Astrocyte (in vitro differentiated cells and primary cell): ENCODE measurements at regions not wholly inside any gene's neighbourhood (a gene's known extent, or its start where the extent isn't known, plus 50 kb on each side); places are given as distances from the start of the nearest gene placed in this dataset.

Experiments used
- DNase-seq: peaks from one replicate; pipeline ENCODE4 v3.0.0-alpha.2; 2010; ENCODE audit warnings: low read depth
- FAIRE-seq: peaks from 2 replicates; lab custom pipeline; 2011; peaks lifted over from hg19 to GRCh38; lab: Jason Lieb, UNC
- H2AFZ ChIP-seq: 2 replicates; pipeline ENCODE4 v1.6.0; 2012; ENCODE audit warnings: low read depth, low read length, inconsistent platforms
- H3K27ac ChIP-seq: 2 replicates; pipeline ENCODE4 v1.5.1; 2011; ENCODE audit warnings: low read depth, low read length, inconsistent platforms
- H3K27me3 ChIP-seq: 2 replicates; pipeline ENCODE4 v1.6.0; 2011; ENCODE audit warnings: low read length, inconsistent platforms; ENCODE audit not compliant: insufficient read depth
- H3K36me3 ChIP-seq: 2 replicates; pipeline ENCODE4 v1.5.1; 2011; ENCODE audit warnings: low read length, inconsistent platforms; ENCODE audit not compliant: insufficient read depth
- H3K4me1 ChIP-seq: 2 replicates; pipeline ENCODE4 v1.5.1; 2011; ENCODE audit warnings: low read length, inconsistent platforms; ENCODE audit not compliant: insufficient read depth
- H3K4me2 ChIP-seq: 2 replicates; pipeline ENCODE4 v1.6.0; 2012; ENCODE audit warnings: low read length, inconsistent platforms
- H3K4me3 ChIP-seq: 2 replicates; pipeline ENCODE4 v1.5.1; 2011; ENCODE audit warnings: low read depth, mild to moderate bottlenecking, low read length, inconsistent platforms; ENCODE audit not compliant: insufficient read depth
- H3K79me2 ChIP-seq: 2 replicates; pipeline ENCODE4 v1.6.0; 2012; ENCODE audit warnings: mild to moderate bottlenecking, low read length, inconsistent platforms; ENCODE audit not compliant: insufficient read depth
- H3K9ac ChIP-seq: 2 replicates; pipeline ENCODE4 v1.6.0; 2012; ENCODE audit warnings: mild to moderate bottlenecking, low read length, inconsistent platforms
- H3K9me3 ChIP-seq: 2 replicates; pipeline ENCODE4 v1.5.1; 2012; ENCODE audit warnings: low read depth, mild to moderate bottlenecking, low read length, inconsistent platforms; ENCODE audit not compliant: insufficient read depth
- H4K20me1 ChIP-seq: 2 replicates; pipeline ENCODE4 v1.6.0; 2012; ENCODE audit warnings: low read length, inconsistent platforms; ENCODE audit not compliant: insufficient read depth
- H3K27ac Mint-ChIP-seq: one replicate; pipeline ENCODE4 v1.8.0; 2021; ENCODE audit warnings: mild to moderate bottlenecking, mixed read lengths; ENCODE audit not compliant: unreplicated experiment
- H3K27me3 Mint-ChIP-seq: one replicate; pipeline ENCODE4 v1.8.0; 2021; ENCODE audit warnings: low read depth, mixed read lengths; ENCODE audit not compliant: unreplicated experiment
- H3K36me3 Mint-ChIP-seq: one replicate; pipeline ENCODE4 v1.8.0; 2021; ENCODE audit warnings: low read depth, mixed read lengths; ENCODE audit not compliant: unreplicated experiment
- H3K4me1 Mint-ChIP-seq: one replicate; pipeline ENCODE4 v1.8.0; 2021; ENCODE audit warnings: low read depth, mixed read lengths; ENCODE audit not compliant: unreplicated experiment
- H3K4me3 Mint-ChIP-seq: one replicate; pipeline ENCODE4 v1.8.0; 2021; ENCODE audit warnings: mild to moderate bottlenecking, moderate library complexity, mixed read lengths; ENCODE audit not compliant: unreplicated experiment
- H3K9me3 Mint-ChIP-seq: one replicate; pipeline ENCODE4 v1.8.0; 2021; ENCODE audit warnings: mild to moderate bottlenecking, mixed read lengths; ENCODE audit not compliant: unreplicated experiment
- EZH2 ChIP-seq: IDR thresholded peaks from 2 replicates; pipeline ENCODE4 v1.6.1; 2012; ENCODE audit warnings: mild to moderate bottlenecking, low read length, inconsistent platforms; ENCODE audit not compliant: insufficient read depth
- TF ChIP-seq, protein P1 (sequence below): IDR thresholded peaks from 2 replicates; pipeline ENCODE4 v1.5.1; 2011; ENCODE audit warnings: low read depth, mild to moderate bottlenecking, inconsistent platforms, low read length, moderate library complexity; ENCODE audit not compliant: insufficient read depth

DNA sequence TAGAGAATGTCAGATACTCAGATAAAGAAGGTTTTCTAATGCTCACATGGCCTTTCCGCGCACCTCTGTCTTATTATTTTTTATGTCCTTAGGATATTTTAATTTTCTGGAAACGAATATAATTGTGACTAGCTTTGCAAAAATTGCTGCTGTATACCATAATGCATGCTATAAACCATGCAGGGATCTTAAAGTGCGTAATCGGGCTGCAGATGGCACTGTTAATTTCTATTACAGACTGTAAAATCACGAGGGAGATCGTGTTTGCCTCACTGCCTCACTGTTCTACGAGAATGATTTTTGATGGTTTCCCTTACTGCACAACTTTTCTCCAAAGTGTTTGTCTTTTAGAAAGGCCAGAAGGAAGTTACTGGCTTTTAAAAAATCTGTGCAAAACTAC, 356.1 kb downstream of the TUSC1 start:
- Histone ChIP-seq H4K20me1 (no peaks in the 10 kb centered on the region), H3K27ac (no peak overlapping the region), H3K9ac (no peak overlapping the region), H3K4me1 (no peaks in the 10 kb centered on the region), H3K27me3 (no peaks in the 10 kb centered on the region), H3K79me2 (no peaks in the 10 kb centered on the region), H3K4me3 (no peak overlapping the region), H3K36me3 (no peaks in the 10 kb centered on the region), H2AFZ (no peak overlapping the region), H3K4me2 (no peak overlapping the region), H3K9me3 (no peaks in the 10 kb centered on the region)
- Mint-ChIP-seq H3K27me3 (no peaks in the 10 kb centered on the region), H3K36me3 (no peaks in the 10 kb centered on the region), H3K4me1 (no peaks in the 10 kb centered on the region), H3K4me3 (no peak overlapping the region), H3K9me3 (peaks cover 2% of the 10 kb centered on the region), H3K27ac (no peak overlapping the region)
- DNase-seq = no peak
- FAIRE-seq = no peak
- TF ChIP-seq, protein P1, sequence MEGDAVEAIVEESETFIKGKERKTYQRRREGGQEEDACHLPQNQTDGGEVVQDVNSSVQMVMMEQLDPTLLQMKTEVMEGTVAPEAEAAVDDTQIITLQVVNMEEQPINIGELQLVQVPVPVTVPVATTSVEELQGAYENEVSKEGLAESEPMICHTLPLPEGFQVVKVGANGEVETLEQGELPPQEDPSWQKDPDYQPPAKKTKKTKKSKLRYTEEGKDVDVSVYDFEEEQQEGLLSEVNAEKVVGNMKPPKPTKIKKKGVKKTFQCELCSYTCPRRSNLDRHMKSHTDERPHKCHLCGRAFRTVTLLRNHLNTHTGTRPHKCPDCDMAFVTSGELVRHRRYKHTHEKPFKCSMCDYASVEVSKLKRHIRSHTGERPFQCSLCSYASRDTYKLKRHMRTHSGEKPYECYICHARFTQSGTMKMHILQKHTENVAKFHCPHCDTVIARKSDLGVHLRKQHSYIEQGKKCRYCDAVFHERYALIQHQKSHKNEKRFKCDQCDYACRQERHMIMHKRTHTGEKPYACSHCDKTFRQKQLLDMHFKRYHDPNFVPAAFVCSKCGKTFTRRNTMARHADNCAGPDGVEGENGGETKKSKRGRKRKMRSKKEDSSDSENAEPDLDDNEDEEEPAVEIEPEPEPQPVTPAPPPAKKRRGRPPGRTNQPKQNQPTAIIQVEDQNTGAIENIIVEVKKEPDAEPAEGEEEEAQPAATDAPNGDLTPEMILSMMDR = no peak
- no peak for TF ChIP-seq EZH2

DNA sequence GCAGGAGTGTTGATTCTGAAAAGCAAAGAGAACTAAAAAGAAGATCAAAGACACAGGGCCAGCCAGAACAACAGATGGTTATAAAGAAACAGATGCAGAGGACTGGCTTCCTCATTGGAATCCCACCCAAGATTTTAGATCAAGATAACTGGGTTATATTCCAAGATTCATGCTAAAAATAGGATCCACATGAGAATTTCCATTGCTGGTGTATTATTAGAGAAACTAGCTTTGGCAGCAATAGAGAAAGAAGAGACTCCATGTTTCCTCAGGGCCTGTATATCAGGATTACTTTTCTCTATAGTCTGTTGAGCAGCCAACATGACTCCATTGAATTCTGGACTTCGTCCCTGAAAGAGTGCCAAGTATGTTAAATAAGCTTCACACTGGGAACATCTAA, 367.3 kb downstream of the TUSC1 start:
- no peaks in the 10 kb centered on the region for H3K27me3 Mint-ChIP-seq
- no peaks in the 10 kb centered on the region for H3K27me3 ChIP-seq
- H2AFZ ChIP-seq = no peak overlapping the region
- H3K27ac Mint-ChIP-seq = no peak overlapping the region
- H3K9me3 ChIP-seq = no peaks in the 10 kb centered on the region
- no peak overlapping the region for H3K4me2 ChIP-seq
- no peak for FAIRE-seq
- no peaks in the 10 kb centered on the region for H3K36me3 ChIP-seq
- no peaks in the 10 kb centered on the region for H4K20me1 ChIP-seq
- H3K9ac ChIP-seq = no peak overlapping the region
- no peaks in the 10 kb centered on the region for H3K9me3 Mint-ChIP-seq
- H3K27ac ChIP-seq = no peak overlapping the region
- no peaks in the 10 kb centered on the region for H3K36me3 Mint-ChIP-seq
- TF ChIP-seq EZH2 = no peak
- TF ChIP-seq, protein P1 = no peak
- no peak overlapping the region for H3K4me3 ChIP-seq
- no peak overlapping the region for H3K4me3 Mint-ChIP-seq
- no peaks in the 10 kb centered on the region for H3K4me1 Mint-ChIP-seq
- no peak for DNase-seq
- H3K79me2 ChIP-seq = no peaks in the 10 kb centered on the region
- H3K4me1 ChIP-seq = no peaks in the 10 kb centered on the region

DNA sequence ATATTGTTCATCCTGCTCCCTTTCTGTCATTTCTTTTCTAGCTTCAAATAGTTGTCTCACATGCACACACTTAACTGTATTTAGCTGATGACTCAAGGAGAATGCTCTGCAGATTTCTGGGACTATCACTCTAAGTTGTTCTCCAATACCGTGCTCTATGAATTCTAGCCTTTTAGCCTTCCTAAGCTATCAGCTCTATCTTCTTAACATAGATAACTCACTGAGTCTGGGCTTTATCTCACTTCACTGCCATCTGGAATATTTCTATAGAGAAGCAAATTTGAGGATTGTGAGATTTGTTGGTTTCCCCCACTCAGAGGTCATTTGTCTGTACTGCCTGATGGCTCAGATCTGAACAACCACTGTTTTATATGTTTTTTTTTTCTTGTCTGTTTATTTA, 369.7 kb downstream of the TUSC1 start:
- Mint-ChIP-seq H3K36me3 (no peaks in the 10 kb centered on the region), H3K4me1 (no peaks in the 10 kb centered on the region), H3K4me3 (no peak overlapping the region), H3K27me3 (no peaks in the 10 kb centered on the region), H3K9me3 (no peaks in the 10 kb centered on the region), H3K27ac (no peak overlapping the region)
- FAIRE-seq (no peak), DNase-seq (no peak)
- no peak overlapping the region for H2AFZ ChIP-seq
- H3K27me3 ChIP-seq = no peaks in the 10 kb centered on the region
- no peaks in the 10 kb centered on the region for H3K4me1 ChIP-seq
- H3K9ac ChIP-seq = no peak overlapping the region
- no peak overlapping the region for H3K27ac ChIP-seq
- no peak overlapping the region for H3K4me2 ChIP-seq
- H4K20me1 ChIP-seq = no peaks in the 10 kb centered on the region
- no peak overlapping the region for H3K4me3 ChIP-seq
- no peaks in the 10 kb centered on the region for H3K79me2 ChIP-seq
- no peak for TF ChIP-seq EZH2
- TF ChIP-seq, protein P1 = no peak
- H3K9me3 ChIP-seq = no peaks in the 10 kb centered on the region
- no peaks in the 10 kb centered on the region for H3K36me3 ChIP-seq
